Stimulated activated CD4-positive, alpha-beta T cell treated with anti-CD3 and anti-CD28 coated beads, Interleukin-4, amount 100 ng/mL, for 4 hours (primary cell): ENCODE measurements at regions not wholly inside any gene's neighbourhood (a gene's known extent, or its start where the extent isn't known, plus 50 kb on each side); places are given as distances from the start of the nearest gene placed in this dataset.
A peak's percentile ranks its signal among the peaks of the same experiment; 100 is the strongest.

ENCODE experiments used
- DNase-seq, 2 experiments: peaks; one replicate each; pipeline ENCODE4 v3.0.0-alpha.2; 2020

DNA sequence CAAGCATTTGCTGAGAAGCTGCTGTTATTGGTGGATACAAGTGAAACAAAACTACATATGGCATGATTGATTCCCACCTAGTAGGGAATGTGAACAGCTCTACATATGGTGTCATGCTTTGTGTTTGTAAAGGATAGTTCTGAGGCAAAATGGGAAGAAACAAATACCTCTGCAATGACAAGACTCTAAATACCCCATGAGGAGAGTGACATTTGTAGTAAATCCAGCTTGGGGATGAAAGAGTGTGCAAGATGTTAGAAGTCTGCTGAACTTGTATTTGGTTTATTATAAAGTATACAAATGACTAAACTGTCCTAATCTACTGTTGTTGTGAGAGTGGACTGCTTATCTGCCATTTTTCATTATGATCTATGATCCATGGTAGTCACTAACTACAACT is 120.8 kb upstream of the HS3ST1 start:
- no peak for DNase-seq

DNA sequence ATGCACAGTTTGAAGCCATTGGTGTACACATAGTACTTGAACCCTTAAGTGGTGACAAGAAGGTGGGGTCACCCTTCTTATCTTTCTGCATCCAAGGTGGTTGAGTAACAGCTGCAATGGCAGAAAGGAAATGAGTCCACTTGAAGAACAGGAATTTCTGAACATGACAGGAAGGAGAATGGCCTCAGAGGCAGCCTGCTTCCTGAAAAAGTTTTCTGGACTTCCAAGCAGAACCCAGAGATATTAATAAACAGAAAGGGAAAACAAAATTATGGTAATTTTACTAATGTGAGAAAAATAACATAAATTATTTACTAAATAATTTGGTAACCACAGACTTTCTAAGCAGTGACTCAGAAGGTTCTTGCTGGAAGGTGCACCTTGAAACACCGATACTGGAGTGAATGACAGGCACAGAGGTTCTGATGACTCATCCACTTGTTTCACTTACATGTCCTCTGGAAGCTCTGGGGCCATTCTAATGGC is 119.9 kb upstream of the HS3ST1 start:
- DNase-seq: peak in 1 of 2 experiments; percentile 8

DNA sequence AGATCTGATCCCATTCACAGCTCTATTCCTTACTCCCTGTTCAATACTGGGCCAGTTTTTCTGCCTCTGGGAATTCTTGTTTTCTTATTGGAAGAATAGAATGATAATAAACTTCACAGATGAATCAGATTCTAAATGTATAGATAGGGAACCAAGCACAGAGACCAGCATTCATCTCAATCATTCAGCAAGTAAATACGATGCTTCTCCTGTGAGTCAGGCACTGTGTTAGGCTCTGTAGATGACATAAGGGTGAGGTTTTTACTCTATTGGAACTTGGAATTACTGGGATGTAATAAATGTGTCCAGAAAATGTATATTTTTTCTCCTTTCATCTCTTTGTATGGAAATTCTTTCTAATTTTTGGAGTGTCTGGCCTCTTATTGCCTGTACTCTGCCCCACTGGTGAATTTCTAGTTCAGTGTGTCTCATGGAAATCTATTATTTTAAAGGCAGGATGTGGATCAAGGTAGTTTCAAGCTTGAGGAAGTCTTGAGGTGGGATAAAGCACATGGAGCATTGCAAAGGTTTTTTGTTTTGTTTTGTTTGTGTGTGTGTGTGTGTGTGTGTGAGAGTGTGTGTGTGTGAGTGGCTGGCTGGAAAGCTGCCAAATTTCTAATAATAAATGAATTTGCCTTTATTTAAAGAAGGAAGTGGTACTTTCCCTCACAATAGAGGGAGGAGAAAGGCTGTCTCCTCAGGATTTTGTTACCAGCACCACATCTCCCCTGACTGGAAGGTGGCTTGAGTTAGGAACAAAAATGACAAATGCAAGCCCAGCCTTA is 117.9 kb upstream of the HS3ST1 start:
- DNase-seq: no peak

DNA sequence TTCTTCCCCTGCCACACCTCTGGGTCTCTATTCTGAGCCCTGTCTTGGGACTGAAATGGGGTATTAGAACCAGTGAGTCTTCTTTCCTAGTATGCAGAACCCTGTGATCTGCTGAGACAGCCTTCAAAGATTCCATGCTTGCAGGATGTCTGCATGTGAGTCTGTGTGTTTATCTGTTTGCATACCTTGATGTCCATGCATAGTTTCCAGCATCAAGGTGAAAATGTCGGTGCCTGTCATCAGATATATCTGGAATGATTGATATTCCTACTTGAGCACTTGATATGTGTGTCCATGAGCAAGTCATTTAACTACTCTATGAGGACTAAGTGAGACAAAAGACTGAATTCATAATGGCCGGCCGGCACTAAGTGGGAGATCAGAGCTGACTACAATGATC is 117.0 kb upstream of the HS3ST1 start:
- no peak for DNase-seq

DNA sequence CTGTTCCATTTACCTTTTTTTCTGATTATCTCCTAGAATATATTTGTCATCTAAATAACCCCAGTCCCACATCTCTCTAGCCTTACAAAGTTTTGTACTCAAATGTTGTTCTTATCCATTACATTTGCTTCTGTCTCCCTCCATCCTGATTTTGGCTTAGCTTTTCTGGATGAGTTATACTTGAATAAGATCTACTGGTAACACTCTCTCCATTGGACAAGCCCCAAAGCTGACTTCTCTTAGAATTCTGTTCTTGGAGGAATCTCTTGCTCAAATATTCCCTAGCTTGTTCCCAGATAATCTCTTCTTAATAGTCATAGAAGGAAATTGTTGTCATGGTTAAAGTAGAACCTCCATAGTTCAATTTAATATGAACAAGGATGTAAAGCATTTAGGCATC is 115.5 kb upstream of the HS3ST1 start:
- DNase-seq: no peak

DNA sequence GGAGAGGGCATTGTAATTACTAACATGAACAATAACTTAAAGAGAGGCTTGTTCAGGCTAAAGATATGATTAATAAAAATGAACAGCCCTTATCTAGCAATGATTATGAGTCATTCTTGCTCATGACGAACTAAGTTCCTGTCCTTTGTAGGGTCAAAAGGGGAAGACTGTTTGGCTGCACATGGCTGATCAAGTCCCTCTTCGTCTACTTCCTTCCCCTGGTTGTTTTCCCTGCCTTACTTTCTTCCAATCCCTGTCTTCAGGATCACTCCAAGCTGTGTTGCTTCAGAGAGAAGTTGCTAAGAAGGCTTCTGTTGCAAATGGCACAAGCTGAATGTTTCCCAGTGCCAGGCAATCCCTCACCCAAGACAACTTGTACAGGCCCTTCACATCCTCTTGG is 115.0 kb upstream of the HS3ST1 start:
- DNase-seq: no peak

DNA sequence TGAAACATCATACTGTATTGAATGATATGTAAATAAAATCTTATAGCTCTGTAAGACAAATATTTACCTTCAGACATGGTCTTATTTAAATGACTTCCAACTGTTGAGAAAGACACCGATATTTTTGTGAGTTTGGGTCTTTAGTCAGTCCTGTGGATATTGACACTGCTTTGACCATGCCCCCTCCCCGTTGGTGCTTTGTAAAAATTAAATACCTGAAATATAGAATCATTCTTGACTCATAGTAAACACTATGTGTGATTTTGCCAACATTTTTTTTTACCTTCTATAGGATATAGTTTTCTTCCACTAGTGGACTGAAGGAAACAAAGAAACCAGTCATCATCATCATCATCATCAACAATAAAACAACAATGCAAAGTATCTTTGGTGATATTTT is 114.3 kb upstream of the HS3ST1 start:
- no peak for DNase-seq

DNA sequence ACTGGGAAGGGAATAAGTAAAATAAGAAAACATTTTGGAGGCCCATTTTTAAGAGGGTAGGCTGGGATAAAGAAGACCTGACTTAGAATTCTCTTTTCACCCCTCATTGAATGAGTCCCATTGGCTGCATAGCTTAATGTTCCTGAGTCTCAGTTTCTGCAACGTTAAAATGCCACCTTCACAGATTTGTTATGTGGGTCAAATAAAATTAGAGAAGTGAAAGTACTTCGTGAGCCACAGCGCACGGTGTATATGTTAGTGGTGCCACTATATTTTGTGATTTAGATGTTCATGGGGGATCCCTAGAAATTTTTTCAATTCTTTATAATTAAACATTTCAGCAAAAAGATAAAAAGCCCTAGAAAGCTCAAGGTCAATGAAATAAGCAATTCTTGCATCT is 109.2 kb upstream of the HS3ST1 start:
- DNase-seq: no peak

DNA sequence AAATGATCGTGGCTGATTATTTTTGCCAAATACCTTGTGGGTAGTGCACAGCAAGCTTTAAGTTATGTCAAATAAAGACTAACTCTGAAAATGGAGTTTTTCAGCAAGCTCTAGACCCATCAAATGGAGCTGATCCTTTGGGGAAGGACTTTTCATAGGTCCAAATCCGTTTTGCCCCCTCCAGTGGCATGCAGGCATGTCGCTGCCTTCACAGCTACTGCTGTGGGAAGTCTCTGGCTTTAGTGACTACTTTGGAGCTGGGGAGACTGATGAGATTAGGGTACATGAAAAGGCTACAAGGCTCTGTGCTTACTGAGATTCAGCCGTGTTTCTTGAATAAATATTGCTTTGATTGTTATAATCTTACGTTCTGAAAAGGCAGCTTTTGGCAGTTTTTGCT is 106.6 kb upstream of the HS3ST1 start:
- DNase-seq: no peak

DNA sequence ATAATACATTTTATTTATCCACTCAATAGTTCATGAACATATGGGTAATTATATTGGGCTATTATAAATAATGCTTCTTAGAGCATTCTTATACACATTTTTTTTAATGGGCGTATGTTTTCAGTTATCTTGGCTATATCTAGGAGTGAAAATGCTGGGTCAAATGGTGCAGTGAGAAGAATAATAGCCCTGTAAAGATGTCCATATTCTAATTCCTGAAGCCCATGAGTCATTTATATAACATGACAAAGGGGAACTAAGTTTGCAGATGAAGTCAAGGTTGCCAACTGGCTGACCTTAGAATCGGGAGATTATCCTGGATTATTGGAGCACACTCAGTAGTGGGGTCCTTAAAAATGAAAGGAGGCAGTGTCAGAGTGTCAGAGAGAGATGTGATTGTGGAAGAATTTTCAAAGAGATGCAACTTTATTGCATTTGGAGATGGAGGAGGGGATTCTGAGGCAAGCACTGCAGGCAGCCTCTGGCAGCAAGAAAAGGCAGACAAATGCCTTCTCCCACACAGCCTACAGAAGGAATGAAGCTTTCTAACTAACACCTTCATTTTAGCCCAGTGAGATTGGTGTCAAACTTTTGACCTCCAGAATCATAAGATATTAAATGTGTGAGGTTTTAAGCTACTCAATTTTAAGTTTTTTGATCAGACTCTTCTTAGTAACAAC is 106.1 kb upstream of the HS3ST1 start:
- DNase-seq: no peak

DNA sequence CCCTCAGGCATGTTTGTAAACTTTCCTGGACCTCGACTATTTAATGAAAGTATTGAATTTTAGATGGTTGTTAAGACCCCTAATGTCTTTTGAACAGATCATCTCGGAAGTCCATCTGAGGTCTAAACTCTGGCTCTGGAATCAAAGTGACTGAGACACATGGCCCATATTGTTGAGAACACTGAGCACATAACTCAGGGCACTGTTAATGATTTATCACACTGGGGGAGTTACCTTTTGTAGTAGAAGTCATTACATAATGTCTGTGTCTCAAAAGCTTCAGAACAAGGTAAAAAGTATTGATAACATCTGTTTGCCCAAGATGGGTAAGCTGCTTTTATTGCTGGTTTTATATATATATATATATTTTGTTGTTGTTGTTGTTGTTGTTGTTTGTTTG is 103.4 kb upstream of the HS3ST1 start:
- DNase-seq: no peak

DNA sequence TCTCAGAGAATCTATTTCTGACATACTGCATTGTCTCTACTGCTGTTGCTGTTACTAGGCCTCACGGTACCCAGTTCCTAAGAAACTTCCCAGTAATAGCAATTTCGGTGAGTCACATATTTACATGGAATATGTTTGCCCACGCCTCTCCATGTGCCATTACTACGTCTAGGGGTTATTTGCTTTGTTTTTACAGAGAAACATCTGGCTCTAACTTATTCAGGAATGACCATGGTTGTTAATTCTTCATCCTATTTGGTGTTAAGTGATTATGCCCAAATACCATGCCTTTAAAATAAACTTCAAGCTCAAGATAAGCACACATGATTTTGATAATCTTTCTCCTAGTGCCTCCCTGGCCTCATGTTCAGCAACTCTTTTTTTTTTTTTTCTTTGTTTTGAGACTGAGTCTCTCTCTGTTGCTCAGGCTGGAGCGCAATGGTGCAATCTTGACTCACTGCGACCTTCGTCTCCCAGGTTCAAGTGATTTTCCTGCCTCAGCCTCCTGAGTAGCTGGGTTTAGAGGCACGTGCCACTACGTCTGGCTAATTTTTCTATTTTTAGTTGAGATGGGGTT is 101.0 kb upstream of the HS3ST1 start:
- no peak for DNase-seq

DNA sequence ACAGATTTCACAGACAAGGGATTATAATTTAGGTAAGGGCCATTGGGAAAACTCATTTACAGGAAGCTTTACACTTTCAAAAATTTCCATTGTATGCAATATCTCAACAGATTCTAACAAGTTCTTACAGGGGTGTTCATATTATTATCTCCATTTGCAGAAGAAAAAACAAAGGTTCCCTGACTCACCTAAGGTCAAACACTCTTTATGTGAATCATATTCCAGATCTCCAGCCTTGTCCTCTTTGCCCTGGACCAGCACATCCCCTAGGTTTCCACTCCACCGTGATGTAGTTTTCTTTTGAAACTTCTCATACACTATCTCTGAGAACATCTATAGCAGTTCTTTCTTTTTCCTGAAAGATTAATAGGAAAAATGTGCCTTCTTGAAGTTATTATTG is 96.4 kb upstream of the HS3ST1 start:
- DNase-seq: no peak

DNA sequence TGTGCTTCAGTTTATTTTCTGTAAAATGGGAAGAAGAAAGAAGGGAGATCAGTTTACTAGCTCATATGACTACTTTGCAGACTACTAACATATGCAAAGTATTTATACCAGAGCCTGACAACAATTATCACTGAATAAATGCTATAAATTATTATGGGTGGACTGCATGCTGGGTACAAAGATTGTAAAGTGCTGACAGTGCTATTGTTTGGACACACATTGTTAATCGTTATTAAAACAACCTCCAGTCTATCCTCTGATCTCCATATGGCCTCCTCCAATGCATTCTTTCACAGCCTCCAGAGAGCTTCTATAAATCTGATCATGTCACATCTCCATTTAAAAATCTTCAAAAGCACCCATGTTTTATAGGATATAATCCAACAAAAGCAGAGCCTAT is 90.1 kb upstream of the HS3ST1 start:
- DNase-seq: no peak

DNA sequence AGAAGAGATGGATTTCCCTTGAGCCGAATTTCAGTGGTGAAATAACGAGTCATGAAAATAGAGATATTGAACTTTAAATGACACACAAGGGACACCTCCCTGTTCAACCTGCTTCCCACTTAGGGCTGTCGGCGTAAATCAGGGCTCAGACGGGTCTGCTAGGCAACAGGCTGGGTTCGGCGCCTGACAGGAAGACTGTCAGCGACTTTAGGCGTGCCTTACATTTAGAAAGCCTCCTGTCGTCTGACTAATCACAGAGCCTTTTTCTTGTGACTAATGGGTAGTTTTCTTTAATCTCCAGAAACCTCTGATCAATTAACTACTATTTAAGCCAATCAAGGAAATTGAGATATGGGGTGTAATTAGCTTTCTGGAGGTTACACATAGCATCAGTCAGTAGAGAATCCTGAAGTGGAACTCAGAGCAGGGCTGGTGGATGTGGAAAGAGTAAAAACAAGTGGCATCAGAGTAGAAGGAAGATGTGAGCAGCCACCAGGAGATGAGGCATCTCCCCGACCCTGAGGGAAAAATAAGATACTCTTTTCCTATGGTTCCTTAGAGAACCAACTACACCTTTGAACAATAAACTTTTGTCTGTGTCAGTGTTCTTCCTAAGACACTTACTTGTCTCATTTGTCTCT is 86.2 kb upstream of the HS3ST1 start:
- DNase-seq: no peak

DNA sequence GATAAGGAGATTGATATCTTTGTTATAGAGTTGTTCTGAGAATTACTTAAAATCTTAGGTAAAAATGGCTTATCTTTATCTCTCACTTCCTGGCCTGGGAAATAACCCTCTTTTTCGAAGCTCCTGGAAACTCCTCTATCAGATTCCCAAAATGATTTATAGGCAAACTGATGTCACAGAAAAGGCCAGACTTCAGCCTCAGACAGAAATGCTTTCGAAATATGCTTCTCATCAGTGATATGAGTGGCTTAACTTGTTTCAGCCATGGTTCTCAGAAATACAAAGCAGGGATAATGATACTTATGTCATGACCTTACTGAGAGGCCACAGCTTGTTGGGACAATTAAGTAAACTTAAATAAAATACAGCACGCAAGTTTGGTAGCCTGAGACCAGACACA is 85.3 kb upstream of the HS3ST1 start:
- DNase-seq: no peak

DNA sequence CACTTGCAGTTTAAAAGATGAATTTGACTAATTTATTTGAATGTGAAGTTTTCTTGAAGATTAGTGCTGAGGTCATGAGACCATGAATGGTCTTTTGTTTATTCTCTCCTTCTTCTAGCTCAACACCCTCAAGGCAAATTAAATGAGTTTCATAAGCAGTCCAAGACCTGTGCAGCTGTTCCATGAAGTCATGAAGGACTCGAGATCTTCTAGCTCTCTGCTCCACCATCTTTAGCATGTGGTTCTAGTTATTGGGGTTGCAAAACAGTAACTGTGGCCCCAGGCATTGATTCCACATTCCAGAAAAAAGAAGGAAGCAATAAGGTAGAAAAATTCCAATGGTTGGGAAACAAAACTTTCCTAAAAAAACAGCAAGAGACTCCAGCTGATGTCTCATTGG is 84.2 kb upstream of the HS3ST1 start:
- no peak for DNase-seq

DNA sequence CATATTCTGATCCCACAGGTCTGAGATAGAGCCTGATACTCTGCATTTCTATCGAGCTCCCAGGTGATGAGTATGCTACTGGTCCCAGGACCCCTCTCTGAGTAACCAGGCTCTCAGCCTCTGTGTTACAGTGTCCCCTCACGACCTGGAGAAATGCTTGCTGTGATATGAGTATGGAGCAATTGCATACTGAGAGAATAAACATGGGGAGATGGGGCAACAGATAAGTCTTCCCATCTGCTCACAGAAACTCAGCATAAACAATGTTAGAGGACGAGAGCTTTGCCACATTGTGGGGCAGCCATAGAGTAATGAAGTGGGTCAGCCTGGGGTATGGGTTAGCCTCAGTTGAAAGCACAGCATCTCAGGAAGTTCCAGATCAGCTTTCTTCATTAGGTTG is 82.6 kb upstream of the HS3ST1 start:
- DNase-seq: no peak

DNA sequence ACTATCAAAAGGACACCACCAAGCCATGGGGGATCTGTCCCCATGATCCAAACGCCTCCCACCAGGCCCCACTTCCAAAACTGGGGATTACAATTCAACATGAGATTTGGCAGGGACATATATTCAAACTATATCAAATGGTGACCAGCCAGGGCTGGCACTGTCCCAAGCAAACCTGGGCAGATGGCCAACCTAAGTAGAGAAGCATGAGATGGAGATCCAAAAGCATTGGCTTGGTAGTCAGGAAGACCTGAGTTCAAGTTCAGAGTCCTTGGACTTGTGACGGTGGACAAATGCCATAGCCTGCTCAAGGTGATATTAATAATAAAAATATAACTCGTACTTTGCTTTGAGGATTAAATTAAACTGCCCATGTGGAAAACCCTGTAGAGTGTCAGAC is 79.2 kb upstream of the HS3ST1 start:
- DNase-seq: no peak

DNA sequence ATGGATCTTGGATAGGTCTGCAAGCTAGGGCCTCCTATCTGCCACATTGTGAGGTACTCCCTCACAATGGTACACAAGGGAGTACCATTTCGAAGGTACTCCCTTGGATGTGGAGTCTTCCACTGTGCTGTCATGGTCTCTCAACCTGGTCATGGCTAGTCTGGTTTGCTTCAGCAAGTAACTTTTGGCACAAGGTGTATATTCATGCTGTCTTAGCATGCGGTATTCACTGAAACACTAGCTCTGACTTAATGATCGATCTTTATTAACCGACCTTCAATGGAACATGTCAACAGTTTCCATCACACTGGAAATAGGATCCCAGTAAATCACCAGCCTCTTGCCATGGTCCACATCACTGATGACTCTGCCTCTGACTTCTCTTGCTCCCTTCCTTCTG is 77.5 kb upstream of the HS3ST1 start:
- DNase-seq: no peak

DNA sequence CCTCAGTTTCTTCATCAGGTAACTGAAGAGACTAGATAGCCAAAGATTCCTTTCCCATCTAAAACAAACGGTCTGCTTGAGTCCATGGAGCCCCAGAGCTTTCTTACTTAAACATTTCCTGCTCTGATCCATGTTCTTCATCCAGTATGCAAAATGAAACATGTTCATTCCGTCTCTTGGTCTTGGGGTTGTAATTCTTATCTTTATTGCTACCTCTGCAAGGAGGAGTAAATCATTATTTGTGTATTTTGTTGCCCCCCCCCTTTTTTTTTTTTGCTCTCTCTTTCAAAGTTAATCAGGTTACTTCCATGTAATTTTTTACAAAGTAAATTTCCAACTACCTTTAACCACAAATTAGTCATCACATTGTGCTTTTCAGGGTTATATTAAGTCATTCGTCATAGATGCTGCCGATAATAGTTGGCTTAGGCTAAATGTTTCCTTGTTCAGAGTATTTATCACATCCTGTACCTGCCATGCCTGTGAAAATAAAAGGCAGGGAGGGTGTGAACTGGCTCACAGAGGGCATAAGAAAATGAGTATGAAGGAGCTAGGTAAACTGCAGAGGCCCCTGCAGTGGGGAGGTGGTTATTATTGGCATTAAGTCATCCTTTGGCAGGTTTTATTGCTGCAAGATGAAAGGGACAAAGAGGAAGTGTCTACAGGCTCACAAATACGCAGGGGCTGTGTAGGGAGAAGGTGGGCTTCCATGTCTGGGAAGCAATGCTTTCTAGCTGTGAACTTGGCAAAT is 76.7 kb upstream of the HS3ST1 start:
- DNase-seq: peak; percentile 4 to 46

DNA sequence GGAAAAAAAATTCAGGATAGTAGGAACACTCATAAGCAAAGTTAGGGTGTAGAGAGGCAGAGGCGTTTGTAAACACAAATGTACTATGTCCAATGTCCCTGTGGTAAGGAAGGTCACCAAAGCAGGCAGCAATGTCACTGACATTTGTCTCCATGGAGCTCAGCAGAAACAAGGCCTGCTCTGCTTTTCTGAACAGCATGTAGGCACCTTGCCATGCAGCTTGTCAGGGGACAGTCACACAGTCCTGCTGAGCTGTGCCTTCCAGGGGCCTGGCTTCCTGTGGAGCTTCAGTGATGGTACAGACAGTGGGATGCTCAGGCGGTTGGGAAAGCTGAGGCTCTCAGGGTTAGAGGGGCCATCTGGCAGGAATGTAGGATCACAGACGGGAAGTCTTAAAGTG is 74.5 kb upstream of the HS3ST1 start:
- no peak for DNase-seq

DNA sequence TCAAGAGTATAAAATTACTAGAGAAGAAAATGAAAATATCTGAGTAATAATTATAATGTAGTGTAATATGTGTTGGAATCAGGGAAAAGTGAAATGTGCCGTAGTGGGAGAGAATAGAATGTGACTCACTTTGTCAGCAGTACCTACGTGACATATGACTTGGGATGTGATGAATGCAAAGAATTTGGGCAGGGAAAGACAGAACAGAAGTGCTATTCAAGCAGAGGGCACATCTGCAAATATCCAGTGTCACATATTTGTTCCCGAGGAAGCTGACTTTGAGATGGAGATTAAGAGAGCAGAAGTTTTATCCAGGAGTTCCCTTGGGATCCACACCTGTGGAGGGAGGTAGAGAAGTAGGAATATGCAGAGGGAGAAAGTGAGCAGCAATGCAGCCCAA is 69.3 kb upstream of the HS3ST1 start:
- DNase-seq: no peak
